Motor neuron (in vitro differentiated cells): ENCODE measurements at regions not wholly inside any gene's neighbourhood (a gene's known extent, or its start where the extent isn't known, plus 50 kb on each side); places are given as distances from the start of the nearest gene placed in this dataset.
"Not testable (repeated sequence)": the region's sequence is repeated elsewhere in the genome, so short reads cannot be mapped to it uniquely, and the experiment has no call there.

Experiments
- ATAC-seq, 8 experiments: fragments of 200-7000 bp; cut with Tn5 transposase; replicated peaks in 6 of 8; 2 replicates each; pipeline ENCODE4 v1.8.0; 2021; ENCODE audit warnings: mild to moderate bottlenecking in 8 of 8, moderate library complexity in 8 of 8
- H3K27ac ChIP-seq, 2 donors: fragments of 250-450 bp; sonication (Bioruptor Pico); 2 replicates each; pipeline ENCODE4 v1.9.0; 2021; ENCODE audit warnings: antibody characterized with exemption in 2 of 2, mild to moderate bottlenecking in 2 of 2, moderate library complexity in 1 of 2
- H3K4me1 ChIP-seq, 2 donors: fragments of 250-450 bp; sonication (Bioruptor Pico); replicated peaks in 1 of 2; 2 replicates each; pipeline ENCODE4 v1.6.1; 2021; ENCODE audit warnings: antibody characterized with exemption in 2 of 2, mild to moderate bottlenecking in 2 of 2, moderate library complexity in 1 of 2
- H3K4me3 ChIP-seq, 5 donors: fragments of 250-450 bp; sonication (Bioruptor Pico); 2 replicates each; pipeline ENCODE4 v1.9.0; 2021; ENCODE audit warnings: antibody characterized with exemption in 5 of 5, mild to moderate bottlenecking in 5 of 5, moderate library complexity in 4 of 5
- WGBS, 10 experiments: fragments of 450-650 bp; shearing (Covaris generic); methylation state at CpG; one replicate each; pipeline ENCODE4 v1.0.0; 2022; 5-methylcytosine and 5-hydroxymethylcytosine counted together
- in situ Hi-C, 9 experiments: fragments of 400-800 bp; cut with MboI; loops; one replicate each; pipeline ENCODE4 v1.15.0; 2021; ENCODE audit warnings: low sequenced_read_pairs in 9 of 9, low pct_unique_long_range_greater_than_20kb in 2 of 9; ENCODE audit not compliant: unreplicated experiment in 9 of 9

GRCh38 chr18:10134749-10135148, 220.9 kb downstream of the VAPA start:
- H3K27ac ChIP-seq, ATAC-seq, H3K4me3 ChIP-seq, in situ Hi-C loops: not testable (repeated sequence)
- no CpG with 5 or more reads among the region's 3 CpGs for WGBS, 10 experiments
- H3K4me1 ChIP-seq: peaks cover 21 to 28% of the 10 kb centered on the region in 2 donors

GRCh38 chr18:10135302-10135926, 221.6 kb downstream of the VAPA start:
- H3K4me1 ChIP-seq: peaks cover 27 to 33% of the 10 kb centered on the region in 2 donors
- WGBS, 10 experiments: 53 to 100% (median 92%) methylated on average over 1 to 3 of the region's 3 CpGs
- H3K4me3 ChIP-seq: no peak overlapping the region
- H3K27ac ChIP-seq: no peak overlapping the region
- in situ Hi-C loops: no loop called here
- ATAC-seq: no peak

GRCh38 chr18:10138719-10139118, 224.9 kb downstream of the VAPA start:
- 42 to 100% (median 92%) methylated on average over 1 to 3 of the region's 3 CpGs for WGBS, 10 experiments
- Histone ChIP-seq H3K4me3 (no peak overlapping the region), H3K4me1 (peaks cover 23 to 28% of the 10 kb centered on the region in 2 donors), H3K27ac (no peak overlapping the region)
- in situ Hi-C loops: no loop called here
- ATAC-seq: no peak

GRCh38 chr18:10139783-10140410, 226.1 kb downstream of the VAPA start:
- H3K4me1 ChIP-seq: peaks cover 24 to 30% of the 10 kb centered on the region in 2 donors
- in situ Hi-C loops: no loop called here
- 10 to 100% (median 95%) methylated on average over 1 to 7 of the region's 7 CpGs; no CpG with 5 or more reads in 3 of the 10 experiments for WGBS, 10 experiments
- no peak overlapping the region for H3K4me3 ChIP-seq
- ATAC-seq: peak in 2 of 8 experiments; percentile 5 to 10
- H3K27ac ChIP-seq: peak overlapping the region in 1 of 2 donors; percentile 8

GRCh38 chr18:10140461-10141282, 226.9 kb downstream of the VAPA start:
- Histone ChIP-seq H3K4me1 (peaks cover 24 to 30% of the 10 kb centered on the region in 2 donors), H3K27ac (peak overlapping the region in 1 of 2 donors; percentile 8), H3K4me3 (no peak overlapping the region)
- 0 to 60% (median 23%) methylated on average over 1 to 4 of the region's 7 CpGs; no CpG with 5 or more reads in 2 of the 10 experiments for WGBS, 10 experiments
- in situ Hi-C loops: no loop called here
- ATAC-seq: peak; percentile 64 to 89 (median 80)

- H3K4me1 ChIP-seq: peaks cover 24 to 30% of the 10 kb centered on the region in 2 donors
- no peak overlapping the region for H3K4me3 ChIP-seq
- no peak for ATAC-seq
- WGBS, 10 experiments: 60 to 100% (median 100%) methylated on average over 1 to 6 of the region's 7 CpGs; no CpG with 5 or more reads in 2 of the 10 experiments
- H3K27ac ChIP-seq: no peak overlapping the region
- in situ Hi-C loops: no loop called here
Observed at GRCh38 chr18:10141559-10141958, 227.7 kb downstream of the VAPA start.

GRCh38 chr18:10142056-10142455, 228.2 kb downstream of the VAPA start:
- 27 to 97% (median 90%) methylated on average over 2 to 7 of the region's 7 CpGs; no CpG with 5 or more reads in 2 of the 10 experiments for WGBS, 10 experiments
- Histone ChIP-seq H3K27ac (no peak overlapping the region), H3K4me1 (peaks cover 24 to 30% of the 10 kb centered on the region in 2 donors), H3K4me3 (no peak overlapping the region)
- no peak for ATAC-seq
- in situ Hi-C loops: no loop called here

GRCh38 chr18:10142496-10143160, 228.8 kb downstream of the VAPA start:
- no peak overlapping the region for H3K27ac ChIP-seq
- in situ Hi-C loops: no loop called here
- peak in 1 of 8 experiments; percentile 22 for ATAC-seq
- 20 to 100% (median 80%) methylated on average over 1 to 7 of the region's 14 CpGs; no CpG with 5 or more reads in 3 of the 10 experiments for WGBS, 10 experiments
- H3K4me3 ChIP-seq: no peak overlapping the region
- H3K4me1 ChIP-seq: peaks cover 24 to 30% of the 10 kb centered on the region in 2 donors

- H3K4me3 ChIP-seq: no peak overlapping the region
- no peak overlapping the region for H3K27ac ChIP-seq
- 0 to 100% (median 49%) methylated on average over 1 to 2 of the region's 3 CpGs; no CpG with 5 or more reads in 4 of the 10 experiments for WGBS, 10 experiments
- ATAC-seq: peak in 3 of 8 experiments; percentile 11 to 60 (median 22)
- in situ Hi-C loops: no loop called here
- peaks cover 24 to 30% of the 10 kb centered on the region in 2 donors for H3K4me1 ChIP-seq
Observed at GRCh38 chr18:10143596-10143995, 229.8 kb downstream of the VAPA start.

- in situ Hi-C loops: no loop called here
- no peak for ATAC-seq
- H3K4me3 ChIP-seq: no peak overlapping the region
- WGBS, 10 experiments: 20 to 73% (median 67%) methylated on average over 1 to 4 of the region's 4 CpGs; no CpG with 5 or more reads in 3 of the 10 experiments
- H3K27ac ChIP-seq: no peak overlapping the region
- peaks cover 16 to 22% of the 10 kb centered on the region in 2 donors for H3K4me1 ChIP-seq
Observed at GRCh38 chr18:10145546-10145945, 231.7 kb downstream of the VAPA start.

GRCh38 chr18:10147226-10147625, 233.4 kb downstream of the VAPA start:
- in situ Hi-C loops: no loop called here
- peaks cover 4 to 7% of the 10 kb centered on the region in 2 donors for H3K4me1 ChIP-seq
- WGBS, 10 experiments: 88 to 100% methylated on average over 1 to 3 of the region's 6 CpGs; no CpG with 5 or more reads in 8 of the 10 experiments
- no peak overlapping the region for H3K27ac ChIP-seq
- no peak for ATAC-seq
- no peak overlapping the region for H3K4me3 ChIP-seq

GRCh38 chr18:10147752-10148151, 233.9 kb downstream of the VAPA start:
- no peak overlapping the region for H3K27ac ChIP-seq
- whole genome bisulfite sequencing, 10 experiments: 60 to 100% (median 83%) methylated on average over 1 to 5 of the region's 7 CpGs; no CpG with 5 or more reads in 5 of the 10 experiments
- no peak for ATAC-seq
- in situ Hi-C loops: no loop called here
- peaks cover 4% of the 10 kb centered on the region in 2 donors for H3K4me1 ChIP-seq
- H3K4me3 ChIP-seq: no peak overlapping the region
